EL (cell line): ENCODE measurements at regions not wholly inside any gene's neighbourhood (a gene's known extent, or its start where the extent isn't known, plus 50 kb on each side); places are given as distances from the start of the nearest gene placed in this dataset.

Experiments used
- DNase-seq: peaks from one replicate; pipeline ENCODE4 v3.0.0-alpha.2; 2016

DNA sequence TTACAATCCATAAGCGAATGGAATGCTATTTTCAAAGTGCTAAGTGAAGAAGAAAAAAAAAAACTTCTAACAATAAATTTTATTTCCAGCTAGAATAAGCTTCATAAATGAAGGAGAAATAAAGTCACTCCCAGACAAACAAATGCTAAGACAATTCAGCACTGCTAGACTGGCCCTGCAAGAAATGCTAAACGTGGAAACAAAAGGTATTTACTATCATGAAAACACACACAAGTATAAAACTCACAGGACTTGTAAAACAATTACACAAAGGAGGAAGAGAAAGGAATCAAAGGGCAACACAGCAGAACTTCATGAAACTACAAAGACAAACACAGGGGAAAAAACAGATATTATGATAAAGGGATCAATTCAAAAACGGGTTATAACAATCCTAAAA is 85.8 kb upstream of the NELL2 start:
- no peak for DNase-seq

DNA sequence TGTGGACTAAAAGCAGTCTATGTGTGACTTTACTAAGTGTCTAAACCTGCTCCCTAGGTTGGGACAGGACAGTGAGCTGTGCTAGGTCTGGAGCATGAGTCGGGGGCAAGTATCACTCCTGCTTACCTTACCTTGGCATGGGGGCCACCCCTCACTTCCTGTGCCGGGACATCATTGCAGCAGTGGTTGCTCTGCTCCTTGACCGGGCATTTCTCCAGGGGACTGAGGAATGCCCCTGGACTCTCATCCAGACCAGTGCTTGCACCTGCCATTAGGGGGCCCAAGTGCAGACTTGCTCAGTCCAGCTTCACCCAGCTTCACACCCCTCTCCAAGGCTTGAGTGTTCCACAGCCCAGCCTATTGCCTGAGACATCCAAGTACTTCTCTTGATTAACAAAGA is 84.7 kb upstream of the NELL2 start:
- DNase-seq, result no peak

DNA sequence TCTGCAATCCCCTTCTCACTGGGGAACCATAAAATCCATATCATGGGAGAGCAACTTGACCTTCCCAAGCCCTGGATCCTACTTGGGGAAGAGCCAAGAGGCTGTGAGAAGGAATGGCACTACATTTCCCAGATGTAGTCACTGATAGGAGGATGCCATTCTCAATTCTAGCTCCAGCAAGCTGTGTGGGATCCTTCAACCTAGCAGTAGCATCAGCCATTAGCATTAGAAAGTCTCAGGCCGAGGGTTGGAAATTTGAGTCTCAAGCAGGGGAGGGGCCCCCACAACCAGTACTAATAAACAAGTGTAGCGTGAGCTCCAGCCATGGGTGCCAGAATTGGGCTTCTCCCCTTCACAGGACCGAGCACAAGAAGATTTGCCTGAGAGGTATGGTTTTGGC is 84.3 kb upstream of the NELL2 start:
- no peak for DNase-seq

DNA sequence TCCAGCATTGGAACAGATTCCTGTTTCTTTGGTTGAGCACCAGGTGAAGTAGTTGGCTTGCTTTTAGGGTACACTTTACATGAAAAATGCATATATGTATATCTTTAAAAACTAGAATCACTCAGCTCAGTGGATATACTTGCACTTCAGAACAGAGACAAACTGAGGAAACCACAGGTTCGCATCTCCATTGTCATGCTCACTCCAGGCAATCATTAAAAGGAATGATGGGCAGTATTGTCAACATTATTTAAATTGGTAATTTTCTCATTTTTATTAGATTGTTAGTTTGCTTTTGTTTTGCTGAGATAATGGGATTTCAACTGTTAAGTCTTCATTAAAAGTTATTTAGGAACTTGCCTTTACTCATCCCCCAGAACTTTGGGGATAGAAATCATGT is 71.0 kb upstream of the NELL2 start:
- DNase-seq, result no peak

DNA sequence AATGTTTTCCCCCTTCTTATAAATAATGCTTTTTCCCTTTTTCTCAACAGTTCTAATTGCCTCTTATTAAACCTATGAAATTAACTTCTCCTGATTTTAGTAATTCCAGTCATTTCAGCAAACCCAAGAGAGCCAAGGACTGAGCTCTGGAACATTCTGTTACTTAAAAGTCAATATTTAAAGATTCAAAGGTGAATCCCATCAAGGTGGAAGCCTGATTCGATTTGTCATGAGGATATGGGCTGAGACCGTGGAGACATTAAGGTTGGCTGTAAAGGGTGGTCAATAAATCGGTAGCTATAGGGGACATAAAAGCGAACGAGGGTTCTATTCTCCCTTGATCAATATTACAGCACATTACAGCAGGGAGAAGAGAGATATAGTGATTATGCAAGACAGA is 66.6 kb upstream of the NELL2 start:
- no peak for DNase-seq

DNA sequence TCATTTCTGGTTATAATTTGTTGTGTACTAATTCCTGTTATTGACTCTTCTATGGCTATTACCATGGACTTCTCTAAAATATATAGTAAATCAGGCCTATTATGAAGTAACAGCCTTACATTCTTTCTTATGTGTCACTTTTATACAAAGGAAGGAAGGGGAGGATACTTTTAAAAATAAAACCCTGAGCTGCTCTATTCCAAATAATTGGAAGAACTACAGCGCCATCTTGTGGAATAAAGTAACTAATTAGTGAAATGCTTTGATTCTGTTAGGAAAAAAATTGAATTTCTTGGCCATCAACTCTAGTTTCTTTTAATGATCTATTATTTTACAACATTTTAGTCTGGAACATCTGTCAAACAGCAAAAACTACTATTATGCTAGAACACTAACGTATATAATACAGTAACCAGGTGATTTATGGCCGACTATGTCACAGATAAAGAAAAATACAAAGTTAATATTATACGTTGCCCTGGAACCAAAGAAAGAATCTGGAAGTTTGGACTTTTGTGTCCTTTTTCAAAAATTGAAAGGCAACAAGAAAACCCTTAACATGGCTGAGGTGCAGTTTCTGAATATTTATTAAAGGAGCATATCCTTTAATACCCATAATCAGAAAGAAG is 55.0 kb upstream of the NELL2 start:
- peak; percentile 43 for DNase-seq

DNA sequence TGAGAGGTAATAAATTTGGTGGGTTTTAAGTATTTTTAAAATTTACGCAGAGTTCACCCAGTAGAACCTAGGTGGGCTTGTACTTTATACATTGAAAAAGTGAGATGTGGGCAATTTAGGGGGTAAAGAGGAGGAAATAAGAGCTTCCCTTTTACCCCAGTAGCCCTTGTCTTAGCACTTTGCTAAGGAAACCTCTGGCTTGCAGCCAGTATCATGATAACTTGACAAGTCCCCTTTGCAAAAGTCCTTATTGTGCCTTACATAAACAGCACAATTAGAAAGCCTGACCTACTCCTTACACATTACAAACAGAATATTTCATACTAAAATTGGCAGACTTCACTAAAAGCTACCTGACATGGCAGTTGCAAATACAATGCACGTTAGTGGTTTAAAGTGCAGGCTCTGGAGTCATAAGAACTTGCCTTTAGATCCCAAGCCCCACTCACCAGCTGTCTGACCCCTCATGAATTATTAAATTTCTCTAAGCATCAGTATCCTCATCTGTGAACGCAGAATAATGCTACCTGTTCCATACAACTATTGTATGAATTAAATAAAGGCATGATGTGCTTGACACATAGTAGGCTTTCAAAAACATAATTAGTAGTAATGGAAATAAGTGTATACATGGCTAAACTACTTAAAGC is 53.2 kb upstream of the NELL2 start:
- no peak for DNase-seq
